ENCODE measurements at regions not wholly inside any gene's neighbourhood (a gene's known extent, or its start where the extent isn't known, plus 50 kb on each side); places are given as distances from the start of the nearest gene placed in this dataset.
"Not testable (repeated sequence)": the region's sequence is repeated elsewhere in the genome, so short reads cannot be mapped to it uniquely, and the experiment has no call there.

DNA sequence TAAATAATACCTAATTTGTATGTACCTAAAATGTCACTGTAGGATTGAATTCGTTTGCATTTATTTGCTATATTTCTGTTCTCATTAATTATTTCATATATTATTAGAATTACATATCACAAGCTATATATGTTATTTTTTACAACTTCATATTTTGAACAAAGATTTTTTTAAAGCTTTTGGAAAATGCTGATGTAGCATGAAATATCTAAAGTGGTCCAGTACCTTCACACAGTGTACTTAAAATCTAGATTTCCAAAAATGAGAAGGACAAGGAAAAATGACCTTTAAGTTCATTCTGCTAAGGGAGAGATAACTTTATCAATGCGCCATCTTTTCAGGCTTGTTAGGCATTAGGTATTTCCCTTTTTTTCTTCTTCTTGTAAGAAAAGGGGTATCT is 71.8 kb downstream of the LARP7 start:
- DNase-seq (ENCODE audit: low read depth) = no peak

DNA sequence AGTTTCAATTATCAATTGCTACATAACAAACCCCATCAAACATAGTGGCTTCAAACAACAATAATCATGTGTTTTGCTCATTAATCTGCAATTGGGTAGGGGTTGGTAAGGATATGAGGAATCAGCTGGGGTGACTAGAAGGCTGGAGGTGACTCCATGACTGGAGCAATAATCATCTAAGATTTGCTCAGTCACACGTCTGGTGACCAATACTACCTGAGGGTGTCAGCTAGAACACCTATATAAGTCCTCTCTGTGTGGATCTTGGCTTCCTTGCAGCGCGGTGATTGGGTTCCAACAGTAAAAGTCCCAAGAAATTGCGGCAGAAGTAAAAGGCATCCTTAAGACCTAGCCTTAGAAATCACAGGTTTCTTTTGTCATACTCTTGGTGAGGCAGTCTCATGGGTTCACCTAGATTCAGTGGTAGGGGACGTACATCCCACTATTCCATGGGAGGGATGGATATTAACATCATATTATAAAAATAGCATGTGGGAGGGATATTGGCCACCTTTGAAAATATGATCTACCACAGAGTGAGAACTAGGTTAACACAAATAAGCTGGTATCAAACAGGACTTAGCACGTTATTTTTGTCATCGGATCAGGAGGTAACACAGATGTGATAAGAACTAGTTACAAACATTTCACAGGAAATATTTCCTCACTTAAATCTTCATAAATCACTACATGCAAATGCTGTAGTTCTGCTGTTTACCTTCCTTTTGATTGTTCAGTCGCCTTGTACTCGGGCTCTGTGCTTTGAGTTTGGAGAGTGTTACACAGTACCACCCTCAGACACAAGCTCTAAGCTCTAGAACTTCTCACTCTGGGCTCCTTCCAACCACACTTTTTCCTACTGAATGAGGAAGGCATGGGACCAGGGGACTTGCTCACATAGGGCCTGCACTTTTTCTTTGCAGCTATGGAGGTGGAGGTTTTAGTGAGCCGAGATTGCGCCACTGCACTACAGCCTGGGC is 78.3 kb downstream of the LARP7 start:
- no peak for DNase-seq (ENCODE audit: low read depth)

DNA sequence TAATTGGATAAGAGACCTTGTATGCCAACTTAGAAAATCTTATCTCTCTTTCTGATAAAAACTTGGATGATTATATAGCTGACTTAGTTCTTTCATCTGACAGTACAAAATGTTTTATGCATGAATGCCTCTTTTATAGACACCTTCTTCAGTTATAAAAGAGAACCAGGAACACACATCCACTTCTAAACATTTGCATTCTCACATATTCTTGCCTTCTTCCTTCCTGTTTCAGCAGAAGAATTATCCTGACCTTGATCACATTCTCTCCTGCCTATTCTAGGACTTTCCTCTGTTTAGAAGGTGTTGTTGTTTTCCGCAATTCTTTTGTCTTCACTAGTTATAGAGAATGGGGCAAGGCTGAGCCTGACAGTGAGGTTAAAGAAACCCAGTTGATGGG is 80.9 kb downstream of the LARP7 start:
- DNase-seq (ENCODE audit: low read depth) = no peak

DNA sequence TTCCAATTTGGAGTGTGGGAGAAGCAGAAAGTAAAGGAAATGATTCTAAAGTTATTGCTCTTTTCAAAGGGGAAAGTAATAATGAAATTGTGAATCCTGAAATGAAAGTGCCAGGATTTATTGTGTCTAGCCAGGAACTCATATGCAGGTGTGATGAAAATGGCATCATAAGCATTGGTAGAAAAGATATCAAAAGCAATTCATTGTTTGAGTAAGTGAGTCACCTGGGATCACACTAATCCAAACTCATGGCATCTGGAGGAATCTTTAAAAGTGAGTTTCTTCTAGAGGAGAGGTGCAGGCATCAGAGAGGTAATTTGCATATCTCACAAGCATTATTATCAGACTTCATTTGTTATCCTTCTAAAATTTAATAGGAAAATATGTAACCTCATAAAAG is 84.7 kb downstream of the LARP7 start:
- DNase-seq (ENCODE audit: low read depth) = no peak

DNA sequence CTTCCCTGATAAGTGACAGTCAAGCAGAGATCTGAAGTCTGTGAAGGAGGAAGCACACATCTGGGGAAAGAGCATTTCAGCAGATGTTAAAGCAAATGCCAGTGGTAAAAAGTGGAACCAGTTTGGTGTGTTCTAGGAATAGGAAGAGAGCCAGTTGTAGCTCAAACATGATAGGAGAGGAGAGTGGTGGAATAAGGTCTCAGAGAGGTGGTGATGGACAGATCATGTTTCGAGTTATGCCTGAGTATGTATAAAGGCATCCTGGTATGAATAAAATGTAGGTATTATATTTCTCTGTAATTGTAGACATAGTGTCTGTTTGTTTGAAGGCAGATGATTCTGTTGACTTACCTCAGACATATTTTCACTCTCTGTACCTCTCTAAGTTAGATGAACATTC is 89.1 kb downstream of the LARP7 start:
- no peak for DNase-seq (ENCODE audit: low read depth)

DNA sequence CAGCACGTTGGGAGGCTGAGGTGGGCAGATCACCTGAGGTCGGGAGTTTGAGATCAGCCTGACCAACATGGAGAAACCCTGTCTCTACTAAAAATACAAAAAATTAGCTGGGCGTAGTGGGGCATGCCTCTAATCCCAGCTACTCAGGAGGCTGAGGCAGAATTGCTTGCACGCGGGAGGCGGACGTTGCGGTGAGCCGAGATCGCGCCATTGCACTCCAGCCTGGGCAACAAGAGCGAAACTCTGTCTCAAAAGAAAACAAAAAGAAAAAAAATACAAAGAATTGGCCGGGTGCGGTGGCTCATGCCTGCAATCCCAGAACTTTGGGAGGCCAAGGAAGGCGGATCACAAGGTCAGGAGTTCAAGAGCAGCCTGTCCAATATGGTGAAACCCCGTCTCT is 90.8 kb downstream of the LARP7 start:
- not testable (repeated sequence) for DNase-seq (ENCODE audit: low read depth)

DNA sequence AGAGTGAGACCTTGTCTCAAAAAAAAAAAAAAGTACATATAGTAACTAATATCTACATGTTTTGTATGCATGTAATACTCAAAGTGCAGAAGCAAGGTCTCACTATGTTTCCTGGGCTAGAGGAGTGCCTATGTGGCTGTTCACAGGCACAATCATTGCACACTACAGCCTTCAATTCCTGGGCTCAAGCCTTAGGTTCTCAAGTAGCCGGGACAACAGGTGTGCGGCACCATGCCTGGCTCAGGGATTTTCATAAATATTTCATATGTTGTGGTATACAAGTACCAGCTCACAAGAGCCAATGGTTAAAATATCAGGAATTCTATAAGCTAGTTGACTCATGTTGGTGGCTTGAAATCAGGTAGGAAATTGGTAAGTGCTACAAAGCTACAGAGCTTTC is 94.8 kb downstream of the LARP7 start:
- no peak for DNase-seq (ENCODE audit: low read depth)

DNA sequence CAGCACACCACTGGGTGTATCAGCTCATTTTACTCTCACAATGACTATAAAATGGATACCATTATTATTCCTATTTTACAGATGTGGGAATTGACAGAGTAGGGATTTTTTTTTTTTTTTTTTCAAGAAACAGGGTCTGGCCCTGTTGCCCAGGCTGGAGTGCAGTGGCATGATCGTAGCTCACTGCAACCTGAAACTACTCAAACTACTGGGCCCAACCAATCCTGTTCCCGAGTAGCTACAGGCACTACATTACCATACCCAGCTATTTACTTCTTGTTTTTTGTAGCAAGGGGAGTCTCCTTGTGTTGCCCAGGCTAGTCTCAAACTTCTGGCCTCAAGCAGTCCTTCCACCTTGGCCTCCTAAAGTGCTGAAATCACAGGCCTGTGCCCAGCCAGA is 95.2 kb downstream of the LARP7 start:
- DNase-seq (ENCODE audit: low read depth) = no peak

DNA sequence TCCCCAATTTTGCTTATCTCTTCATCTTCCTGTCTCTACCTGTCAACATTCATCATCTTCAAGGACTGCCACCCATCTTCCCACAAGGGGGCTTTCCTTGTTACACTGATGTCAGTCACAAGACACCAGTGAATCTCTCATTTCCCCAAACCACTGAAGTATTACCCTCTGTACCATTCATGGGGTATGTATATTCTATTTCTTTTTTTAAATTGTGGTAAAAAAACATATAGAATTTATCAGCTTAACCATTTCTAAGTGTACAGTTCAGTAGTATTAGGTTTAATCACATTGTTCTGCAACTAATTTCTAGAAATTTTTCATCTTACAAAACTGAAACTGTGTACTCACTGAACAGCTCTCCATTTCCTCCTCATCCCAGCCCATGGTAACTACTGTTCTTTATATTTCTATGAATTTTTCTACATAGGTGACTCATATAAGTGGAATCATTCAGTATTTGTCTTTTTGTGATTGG is 98.6 kb downstream of the LARP7 start:
- no peak for DNase-seq (ENCODE audit: low read depth)

DNA sequence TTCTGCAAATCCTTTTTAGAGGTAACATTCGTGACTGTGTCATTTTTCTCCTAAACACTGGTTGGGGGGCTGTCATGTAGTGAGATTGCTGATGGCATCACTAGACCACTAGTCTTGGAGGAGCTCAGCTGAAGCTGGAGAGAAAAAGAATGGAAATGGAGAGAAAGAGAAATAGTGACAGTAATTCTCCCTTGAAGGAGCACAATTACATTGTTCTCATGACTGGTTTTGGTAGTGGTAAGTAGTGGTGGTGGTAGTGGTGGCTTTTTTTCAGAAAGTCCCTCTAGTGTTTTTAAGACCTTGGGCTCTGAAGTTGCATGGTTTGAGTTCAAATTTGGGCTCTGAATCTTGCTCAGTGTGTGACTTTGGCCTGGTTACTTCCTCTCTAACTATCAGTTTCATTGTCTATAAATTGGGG is 99.8 kb downstream of the LARP7 start:
- DNase-seq (ENCODE audit: low read depth) = no peak

DNA sequence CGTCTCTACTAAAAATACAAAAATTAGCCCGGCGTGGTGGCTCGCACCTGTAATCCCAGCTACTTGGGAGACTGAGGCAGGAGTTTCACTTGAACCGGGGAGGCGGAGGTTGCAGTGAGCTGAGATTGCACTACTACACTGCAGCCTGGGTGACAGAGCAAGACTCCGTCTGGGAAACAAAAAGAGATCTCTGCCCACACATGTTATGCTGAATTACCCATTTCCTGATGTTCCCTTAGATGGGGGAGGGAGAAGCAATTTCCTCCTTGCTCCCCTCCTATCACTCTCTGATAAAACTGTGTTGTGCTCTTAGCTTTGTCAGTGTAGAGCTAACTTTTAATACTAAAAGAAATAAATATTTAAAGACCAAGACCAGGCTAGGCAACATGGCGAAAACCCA is 102.5 kb downstream of the LARP7 start:
- DNase-seq (ENCODE audit: low read depth) = no peak

DNA sequence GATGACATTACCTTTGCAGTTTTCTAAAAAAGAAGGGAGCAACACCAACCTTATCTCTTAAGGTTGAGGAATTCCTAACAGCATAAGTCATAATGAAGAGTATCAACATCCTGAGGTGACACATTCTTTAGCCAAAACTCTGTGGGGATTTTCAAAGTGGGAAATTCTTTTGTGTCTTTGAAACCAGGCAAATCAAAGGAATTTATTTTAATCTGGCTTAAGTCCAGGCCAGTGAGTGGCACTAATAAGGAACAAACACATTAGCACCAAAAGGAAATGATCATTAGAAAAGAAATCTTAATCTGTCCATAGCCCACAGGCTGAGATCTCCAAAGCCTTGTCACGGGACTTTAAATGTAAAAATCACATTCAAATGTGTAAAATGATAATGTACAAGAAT is 110.1 kb downstream of the LARP7 start:
- DNase-seq (ENCODE audit: low read depth) = peak; percentile 1

DNA sequence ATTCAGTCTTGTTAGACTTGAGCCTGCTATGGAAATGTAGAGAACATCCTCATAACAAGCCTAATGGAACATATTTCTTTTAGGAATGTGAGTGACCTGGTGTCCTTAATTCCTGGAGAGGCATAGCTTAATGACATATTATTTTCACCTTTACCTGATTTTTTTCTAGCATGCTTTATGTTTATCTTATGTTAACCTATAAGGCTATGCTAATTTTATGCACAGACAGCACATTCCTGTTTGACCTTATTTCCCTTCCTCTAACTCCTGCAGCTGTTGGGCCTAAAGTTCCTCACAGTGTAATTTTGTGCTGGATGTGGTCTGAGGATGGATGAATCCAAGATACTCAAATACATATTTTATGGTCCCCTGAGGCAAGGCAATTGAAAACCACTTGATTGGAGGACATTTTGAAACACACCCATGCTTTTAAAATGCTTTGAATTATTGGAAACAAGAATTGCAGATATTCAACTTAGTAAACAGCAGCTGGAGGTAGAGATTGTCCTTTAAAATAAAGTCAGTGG is 111.5 kb downstream of the LARP7 start:
- DNase-seq (ENCODE audit: low read depth) = no peak

DNA sequence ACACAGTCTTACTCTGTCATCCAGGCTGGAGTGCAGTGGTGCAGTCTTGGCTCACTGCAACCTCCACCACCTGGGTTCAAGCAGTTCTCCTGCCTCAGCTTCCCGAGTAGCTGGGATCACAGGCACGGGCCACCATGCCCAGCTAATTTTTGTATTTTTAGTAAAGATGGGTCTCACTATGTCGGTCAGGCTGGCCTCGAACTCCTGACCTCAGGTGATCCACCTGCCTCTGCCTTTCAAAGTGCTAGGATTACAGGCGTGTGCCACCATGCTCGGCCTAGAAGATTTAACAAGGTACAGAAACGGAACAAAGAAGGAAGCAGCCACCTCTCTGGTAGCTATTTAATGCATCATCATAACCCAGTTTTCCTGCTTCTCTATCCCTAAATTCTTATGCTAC is 113.8 kb downstream of the LARP7 start:
- DNase-seq (ENCODE audit: low read depth) = not testable (repeated sequence)

DNA sequence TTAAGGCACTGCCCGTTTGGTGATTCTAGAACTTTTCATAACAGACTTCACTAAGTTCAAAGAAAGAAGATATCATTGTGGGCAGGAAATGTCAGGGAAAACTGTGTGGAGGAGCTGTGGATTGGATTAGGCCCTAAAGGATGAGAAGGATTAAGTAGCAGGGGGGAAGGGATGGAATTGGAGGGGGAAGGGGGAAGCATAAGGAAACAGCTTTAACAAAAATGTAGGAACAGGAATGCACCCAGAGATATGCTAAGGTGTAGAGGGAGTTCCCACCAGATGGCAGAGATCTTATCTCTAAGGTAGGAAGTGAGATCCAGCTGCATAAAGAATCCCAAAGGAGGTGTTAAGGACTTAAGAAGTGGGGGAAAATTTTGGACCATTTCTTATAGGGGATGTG is 114.5 kb downstream of the LARP7 start:
- no peak for DNase-seq (ENCODE audit: low read depth)

DNA sequence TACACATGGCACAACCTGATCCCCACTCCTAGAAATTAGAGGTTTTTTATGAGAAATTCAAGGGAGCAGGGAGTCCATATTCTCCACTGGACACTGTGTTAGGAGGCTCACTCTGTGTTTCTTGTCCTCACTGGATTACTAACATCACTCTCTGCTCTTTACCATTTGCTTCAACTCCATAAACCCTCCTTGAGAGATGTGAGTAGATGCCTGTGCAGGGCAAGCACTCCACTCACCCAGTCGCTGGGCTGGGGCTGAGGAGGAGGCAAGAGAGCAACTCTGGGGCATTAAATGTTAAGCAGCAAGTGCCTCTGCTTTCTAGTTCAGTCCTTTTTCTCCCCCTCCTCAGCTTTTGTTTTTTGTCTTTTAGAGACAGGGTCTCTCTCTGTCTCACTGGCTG is 115.1 kb downstream of the LARP7 start:
- no peak for DNase-seq (ENCODE audit: low read depth)

DNA sequence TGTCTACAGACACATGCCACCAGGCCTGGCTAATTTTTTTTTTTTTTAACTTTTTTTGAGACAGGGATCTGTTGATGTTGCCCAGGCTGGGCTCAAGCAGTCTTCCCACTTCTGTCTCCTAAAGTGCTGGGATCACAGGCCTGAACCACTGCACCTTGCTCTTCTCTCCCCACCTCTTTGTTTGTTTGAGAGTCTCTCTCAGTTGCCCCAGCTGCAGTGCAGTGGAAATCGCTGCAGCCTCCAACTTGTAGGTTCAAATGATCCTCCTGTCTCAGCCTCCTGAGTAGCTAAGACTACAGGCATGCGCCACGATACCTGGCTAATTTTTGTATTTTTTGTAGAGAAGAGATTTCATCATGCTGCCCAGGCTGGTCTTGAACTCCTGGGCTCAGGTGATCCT is 115.6 kb downstream of the LARP7 start:
- no peak for DNase-seq (ENCODE audit: low read depth)

DNA sequence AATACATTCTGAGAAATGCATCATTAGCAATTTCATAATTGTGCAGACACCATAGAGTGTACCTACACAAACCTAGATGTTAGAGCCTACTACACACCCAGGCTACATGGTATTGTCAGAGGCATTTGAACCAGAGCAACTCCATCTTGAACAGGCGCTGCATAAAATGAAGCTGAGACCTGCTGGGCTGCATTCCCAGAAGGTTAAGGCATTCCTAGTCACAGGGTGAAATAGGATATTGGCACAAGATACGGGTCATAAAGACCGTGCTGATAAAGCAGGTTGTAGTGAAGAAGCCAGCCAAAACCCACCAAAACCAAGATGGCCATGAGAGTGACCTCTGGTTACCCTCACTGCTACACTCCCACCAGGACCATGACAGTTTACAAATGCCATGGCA is 116.4 kb downstream of the LARP7 start:
- DNase-seq (ENCODE audit: low read depth) = no peak

DNA sequence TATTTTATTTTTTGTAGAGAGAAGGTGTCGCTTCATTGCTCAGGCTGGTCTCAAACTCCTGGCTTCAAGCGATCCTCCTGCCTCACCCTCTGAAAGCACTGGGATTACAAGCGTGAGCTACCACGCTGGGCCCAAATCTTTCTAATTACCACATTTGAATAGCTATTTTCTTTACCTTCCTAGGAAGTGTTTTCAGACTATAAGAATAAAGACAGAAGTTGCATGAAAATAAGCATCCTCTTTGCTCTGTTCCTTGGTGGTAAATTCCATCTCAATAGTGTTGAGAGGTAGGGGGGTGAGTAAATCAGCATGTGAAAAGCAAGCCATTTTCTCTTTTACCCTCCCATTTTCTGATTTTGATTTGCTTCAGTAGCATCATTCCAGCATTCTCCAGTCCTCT is 122.4 kb downstream of the LARP7 start:
- no peak for DNase-seq (ENCODE audit: low read depth)

DNA sequence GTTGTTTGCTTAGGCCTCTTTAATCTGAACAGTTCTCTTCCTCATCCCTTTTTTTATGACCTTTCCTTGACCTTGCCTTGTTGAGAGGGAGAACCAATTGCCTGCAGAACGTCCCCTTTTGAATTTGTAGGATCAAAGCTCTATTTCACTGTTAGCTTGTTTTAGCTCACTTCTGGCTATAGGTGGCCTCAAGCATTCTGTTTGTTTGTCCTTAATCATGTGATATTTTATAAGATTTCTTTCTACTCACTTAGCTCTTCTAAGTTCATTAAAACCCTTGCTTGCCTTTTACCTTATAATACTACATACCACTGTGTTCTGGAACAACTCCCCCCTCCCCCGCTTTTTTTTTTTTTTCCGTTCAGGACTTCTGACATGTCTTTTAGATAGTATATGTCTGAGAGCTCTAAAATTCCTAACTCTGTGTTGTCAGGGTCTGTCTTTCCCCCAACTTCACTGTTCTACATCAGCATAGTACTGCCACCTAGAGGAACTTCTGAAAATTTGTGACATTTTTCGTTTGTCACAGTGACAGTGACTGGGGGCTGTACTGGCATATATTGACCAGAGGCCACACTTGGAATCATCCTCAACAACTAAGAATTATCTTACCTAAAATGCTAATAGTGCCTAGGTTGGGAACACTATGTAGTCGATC is 128.5 kb downstream of the LARP7 start:
- peak; percentile 25 for DNase-seq (ENCODE audit: low read depth)

DNA sequence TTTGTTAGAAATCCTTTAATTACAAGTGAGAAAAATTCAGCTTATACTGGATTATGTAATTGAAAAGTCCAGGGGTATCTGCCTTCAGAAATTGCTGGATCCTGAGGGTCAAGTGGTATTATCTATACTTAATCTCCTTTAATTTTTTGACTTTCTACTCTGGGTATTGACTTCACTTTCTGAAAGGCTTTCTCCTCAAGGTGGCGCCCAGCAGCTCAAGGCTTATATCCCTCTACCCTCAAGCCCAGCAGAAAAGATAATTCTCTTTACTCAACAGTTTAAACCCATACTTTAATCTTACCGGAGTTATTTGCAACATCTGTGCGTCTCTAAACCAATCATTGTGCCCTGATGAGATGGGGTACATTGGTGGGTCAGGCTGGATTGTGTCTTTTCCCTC is 129.5 kb downstream of the LARP7 start:
- peak; percentile 17 for DNase-seq (ENCODE audit: low read depth)

DNA sequence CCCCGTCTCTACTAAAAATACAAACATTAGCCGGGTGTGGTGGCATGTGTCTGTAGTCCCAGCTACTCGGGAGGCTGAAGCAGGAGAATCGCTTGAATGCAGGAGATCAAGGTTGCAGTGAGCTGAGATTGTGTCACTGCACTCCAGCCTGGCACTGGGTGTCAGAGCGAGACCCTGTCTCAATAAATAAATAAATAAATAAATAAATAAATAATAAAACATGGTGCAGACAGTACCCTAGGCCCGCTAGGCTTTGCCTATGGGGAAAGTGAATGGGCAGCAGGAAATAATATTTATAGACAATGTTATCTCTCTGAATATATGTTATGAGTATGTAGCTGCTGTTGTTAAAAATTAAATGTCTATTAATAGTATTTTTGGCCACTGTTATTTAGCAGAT is 130.4 kb downstream of the LARP7 start:
- DNase-seq (ENCODE audit: low read depth) = no peak

DNA sequence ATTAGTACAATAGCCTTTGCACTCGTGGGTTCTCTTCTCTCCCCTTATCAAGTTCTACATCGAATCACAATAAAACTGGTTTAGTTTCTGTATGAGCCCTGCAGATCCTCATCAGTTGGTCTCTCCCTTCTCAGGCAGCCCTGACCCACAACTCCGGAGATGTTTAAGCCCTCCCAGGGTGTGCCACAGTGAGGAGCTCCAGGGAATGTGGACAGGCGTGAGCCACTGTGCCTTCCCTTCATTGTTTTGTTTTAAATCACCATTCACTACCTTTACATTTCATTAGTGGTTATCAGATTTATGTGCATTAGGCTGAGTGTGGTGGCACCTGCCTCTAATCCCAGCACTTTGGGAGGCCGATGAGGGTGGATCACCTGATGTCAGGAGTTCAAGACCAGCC is 133.2 kb downstream of the LARP7 start:
- DNase-seq (ENCODE audit: low read depth) = no peak

All from RPMI7951 (cell line).